ENCODE measurements at regions not wholly inside any gene's neighbourhood (a gene's known extent, or its start where the extent isn't known, plus 50 kb on each side); places are given as distances from the start of the nearest gene placed in this dataset.

DNA sequence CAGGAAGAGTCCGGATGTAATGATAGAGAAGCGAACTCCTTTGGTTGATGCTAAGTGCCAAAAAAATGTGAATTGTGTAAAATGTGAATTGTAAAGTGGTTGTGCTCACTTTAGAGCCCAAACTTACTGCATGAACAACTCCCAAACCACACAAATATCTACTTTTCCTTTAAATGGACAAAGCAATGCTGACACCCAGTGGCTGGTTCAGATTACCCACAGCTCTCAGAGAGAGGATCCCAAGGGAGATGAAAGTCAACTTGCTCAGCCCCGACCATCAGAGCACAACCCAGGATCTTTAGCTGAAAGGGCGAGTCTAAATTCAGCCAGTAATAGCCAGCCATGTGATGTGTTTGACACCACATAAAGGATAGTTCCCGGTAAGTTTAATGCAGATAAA, 133.7 kb downstream of the NMUR2 start:
- no peak for TF ChIP-seq POLR2A (IDR thresholded peaks at IDR 0.05; ENCODE audit: low read depth, low read length)
- TF ChIP-seq POLR2AphosphoS5 (IDR thresholded peaks at IDR 0.05; ENCODE audit: low read depth, low read length) = no peak
- no peak for TF ChIP-seq TAF1 (IDR thresholded peaks at IDR 0.05; ENCODE audit: low read depth, low read length)
- no peak for TF ChIP-seq PAX5 (IDR thresholded peaks at IDR 0.05; ENCODE audit: insufficient read depth, low read length, severe bottlenecking)
- no peak for TF ChIP-seq SPI1 (IDR thresholded peaks at IDR 0.05; ENCODE audit: low read depth, low read length)
- no peak for TF ChIP-seq POU2F2 (IDR thresholded peaks at IDR 0.05; ENCODE audit: low read depth, low read length)
